Fibroblast of skin of left biceps (primary cell): ENCODE measurements at regions not wholly inside any gene's neighbourhood (a gene's known extent, or its start where the extent isn't known, plus 50 kb on each side); places are given as distances from the start of the nearest gene placed in this dataset.
A peak's percentile ranks its signal among the peaks of the same experiment; 100 is the strongest.
"Not testable (repeated sequence)": the region's sequence is repeated elsewhere in the genome, so short reads cannot be mapped to it uniquely, and the experiment has no call there.

Source experiments
- DNase-seq, 2 experiments: peaks; one replicate each; pipeline ENCODE4 v3.0.0-alpha.2; 2013; ENCODE audit warnings: low read depth in 2 of 2

DNA sequence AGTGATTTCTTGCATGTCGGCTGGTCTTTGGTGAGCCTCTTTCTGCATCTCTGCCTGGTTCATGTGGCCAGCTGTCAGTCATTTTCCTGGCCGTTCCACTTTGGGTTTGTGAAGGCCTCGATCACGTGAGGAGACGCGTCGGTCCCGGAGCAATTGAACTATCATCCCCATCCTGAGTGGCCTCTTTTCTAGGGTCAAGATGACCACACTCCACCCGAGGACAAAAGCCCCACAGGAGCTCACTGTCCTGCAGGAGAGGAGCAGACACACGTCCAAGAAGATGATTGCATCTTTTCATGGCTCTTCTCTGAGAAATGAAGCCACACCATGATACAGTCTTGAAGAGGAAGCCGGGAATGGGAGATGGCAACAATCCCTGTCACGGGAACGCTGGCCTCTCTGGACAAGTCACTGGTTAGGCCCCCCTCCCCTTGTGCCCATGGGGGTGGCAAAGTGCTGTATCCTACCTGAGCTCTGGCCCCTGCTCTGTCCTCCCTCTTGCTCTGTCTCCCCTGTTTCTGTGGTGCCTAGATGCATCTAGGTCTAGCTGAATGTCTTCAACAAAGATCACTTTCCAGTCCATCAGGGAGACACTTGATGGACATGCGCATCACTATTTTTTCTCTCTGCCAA, 291.4 kb upstream of the ZNF337 start:
- not testable (repeated sequence) for DNase-seq

GRCh38 chr20:25987073-25987927, 290.6 kb upstream of the ZNF337 start:
- DNase-seq = no peak

DNA sequence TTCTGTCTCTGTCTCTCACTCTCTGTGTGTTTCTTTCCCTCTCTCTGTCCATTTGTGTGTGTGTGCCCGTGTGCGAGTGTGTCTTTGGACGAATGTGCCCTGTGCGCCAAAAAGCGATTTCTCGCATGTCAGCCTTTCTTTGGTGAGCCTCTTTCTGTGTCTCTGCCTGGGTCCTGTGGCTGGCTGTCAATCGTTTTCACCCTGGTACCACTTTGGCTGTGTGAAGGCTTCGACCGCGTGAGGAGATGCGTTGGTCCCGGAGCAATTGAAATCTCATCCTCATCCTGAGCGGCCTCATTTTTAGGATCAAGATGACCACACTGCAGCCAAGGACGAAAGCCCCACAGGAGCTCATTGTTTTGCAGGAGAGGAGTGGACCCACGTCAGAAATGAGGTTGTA, 288.9 kb upstream of the ZNF337 start:
- DNase-seq = no peak

- peak; percentile 15 to 18 for DNase-seq
Observed at GRCh38 chr20:25984933-25985332, 288.3 kb upstream of the ZNF337 start.

DNA sequence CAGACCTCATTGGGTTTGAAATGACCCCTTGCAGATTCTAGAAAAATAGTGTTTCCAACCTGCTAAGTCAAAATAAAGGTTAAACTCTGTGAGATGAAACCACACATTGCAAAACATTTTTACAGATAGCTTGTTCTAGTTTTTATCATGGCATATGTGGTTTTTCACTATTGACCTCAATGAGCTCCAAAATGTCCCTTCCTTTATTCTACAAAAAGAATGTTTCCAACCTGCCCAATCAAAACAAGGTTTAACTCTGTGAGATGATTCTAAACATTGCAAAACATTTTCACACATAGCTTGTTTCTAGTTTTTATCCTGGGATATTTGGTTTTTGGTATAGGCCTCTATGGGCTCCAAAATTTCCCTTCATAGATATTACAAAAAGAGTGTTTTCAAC, 286.0 kb upstream of the ZNF337 start:
- not testable (repeated sequence) for DNase-seq

- DNase-seq = not testable (repeated sequence)
Observed at GRCh38 chr20:25978450-25979190, 282.0 kb upstream of the ZNF337 start.

DNA sequence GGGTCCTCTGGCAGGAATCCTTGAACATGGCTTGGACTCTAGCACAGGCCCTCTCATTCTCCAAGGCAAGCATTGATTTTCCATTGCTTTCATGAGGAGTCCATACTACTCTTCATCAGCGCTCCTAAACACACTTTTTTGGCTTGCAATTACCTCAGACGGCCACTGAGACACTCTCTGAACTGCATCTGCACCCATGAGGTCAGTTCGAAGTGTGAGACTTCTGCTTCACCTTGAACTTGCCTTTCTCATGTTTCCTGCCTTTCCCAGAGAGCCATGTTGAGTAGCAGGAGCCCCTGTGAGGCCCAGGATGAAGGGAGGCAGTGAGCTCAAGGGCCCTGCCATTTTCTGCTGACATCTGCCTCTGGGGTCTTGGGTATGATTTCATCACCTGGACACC, 279.2 kb upstream of the ZNF337 start:
- DNase-seq = not testable (repeated sequence)

DNA sequence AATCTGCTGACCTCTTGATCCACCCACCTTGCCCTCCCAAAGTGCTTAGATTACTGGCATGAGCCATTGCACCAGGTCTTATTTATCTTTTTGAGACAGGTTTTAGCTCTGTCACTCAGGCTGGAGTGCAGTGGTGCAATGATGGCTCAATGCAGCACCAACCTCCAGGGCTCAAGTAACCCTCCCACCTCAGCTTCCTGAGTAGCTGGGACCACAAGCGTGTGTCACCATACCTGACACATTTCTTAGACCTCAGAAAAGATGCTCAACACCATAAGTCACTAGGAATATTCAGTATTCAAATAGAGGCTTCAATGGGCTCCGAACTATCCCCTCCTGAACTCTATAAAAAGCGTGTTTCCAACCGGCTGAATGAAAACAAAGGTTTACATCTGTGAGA, 268.6 kb upstream of the ZNF337 start:
- not testable (repeated sequence) for DNase-seq

DNA sequence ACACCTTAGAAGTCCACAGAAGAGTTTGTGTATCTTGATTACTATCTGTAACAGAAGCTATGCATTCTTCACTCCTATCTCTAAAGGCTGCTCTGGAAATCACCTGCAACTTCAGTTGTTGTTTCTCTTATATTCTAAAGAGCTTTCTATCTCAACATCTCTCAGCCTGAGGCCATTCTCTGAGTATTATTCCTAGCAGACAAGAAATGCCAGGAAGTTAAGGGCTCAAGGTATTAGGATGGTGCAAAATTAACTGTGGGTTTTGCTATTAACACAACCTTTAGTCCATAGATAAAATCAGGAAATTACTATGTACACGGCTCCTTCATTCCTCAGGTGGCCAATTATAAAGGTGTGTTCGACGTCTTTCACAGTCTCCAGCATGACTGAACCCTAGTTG, 257.2 kb upstream of the ZNF337 start:
- not testable (repeated sequence) for DNase-seq

- DNase-seq = not testable (repeated sequence)
Observed at GRCh38 chr20:25935230-25935629, 238.6 kb upstream of the ZNF337 start.

DNA sequence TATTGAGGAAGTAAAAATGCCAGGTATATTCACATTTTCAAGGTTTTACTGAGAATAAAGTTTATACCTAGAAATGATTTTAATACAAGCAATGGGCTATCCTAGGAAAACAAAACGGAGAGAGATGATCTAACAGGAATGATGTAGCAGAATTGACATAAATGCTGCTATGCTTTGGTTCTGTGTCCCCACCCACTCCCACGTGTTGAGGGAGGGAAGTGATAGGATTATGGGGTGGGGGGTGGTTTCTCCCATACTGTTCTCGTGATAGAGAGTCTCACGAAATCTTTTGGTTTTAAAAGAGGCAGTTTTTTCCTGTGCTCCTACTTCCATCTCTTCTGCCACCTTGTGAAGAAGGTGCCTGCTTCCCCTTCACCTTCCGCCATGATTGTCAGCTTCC, 236.2 kb upstream of the ZNF337 start:
- DNase-seq = not testable (repeated sequence)

GRCh38 chr20:25932170-25932569, 235.5 kb upstream of the ZNF337 start:
- DNase-seq = peak in 1 of 2 experiments; percentile 6

- DNase-seq = not testable (repeated sequence)
Observed at GRCh38 chr20:25902321-25902720, 205.7 kb upstream of the ZNF337 start.

DNA sequence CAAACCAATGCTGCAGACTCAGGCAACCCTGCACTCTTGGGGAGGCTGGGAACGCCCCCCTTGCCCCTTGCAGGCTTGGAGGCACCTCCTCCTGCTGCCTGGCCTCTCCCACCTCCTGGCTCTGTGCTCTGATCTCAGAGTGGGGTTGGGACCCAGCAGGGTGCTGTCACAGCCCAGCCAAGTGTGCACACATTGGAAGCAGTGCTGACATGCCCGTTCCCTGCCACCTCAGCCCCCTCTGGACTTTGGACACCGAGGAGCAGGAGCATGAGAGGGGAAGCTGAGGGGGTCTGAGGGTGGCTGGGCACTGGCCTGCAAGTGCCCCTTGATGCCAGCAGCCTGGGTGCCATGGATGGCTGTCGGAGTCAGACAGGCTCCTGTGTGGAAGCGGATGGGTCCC, 202.0 kb upstream of the ZNF337 start:
- not testable (repeated sequence) for DNase-seq

- DNase-seq = not testable (repeated sequence)
Observed at GRCh38 chr20:25879096-25879495, 182.4 kb upstream of the ZNF337 start.

DNA sequence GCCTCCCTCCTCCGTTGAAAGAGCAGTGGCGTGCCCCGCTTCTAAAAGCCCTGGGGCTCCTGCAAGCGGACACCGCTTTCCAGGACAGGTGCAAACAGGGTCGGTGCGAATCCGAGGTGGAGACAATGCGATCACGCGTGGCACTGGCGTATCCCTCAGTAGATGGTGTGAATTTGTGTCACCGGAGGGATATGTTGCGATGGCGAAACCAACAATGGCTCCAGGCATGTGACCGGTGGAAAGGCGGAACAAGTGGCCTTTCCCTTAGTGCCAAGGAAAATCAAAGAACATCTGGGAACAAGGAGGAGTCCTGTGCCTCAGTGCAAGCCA, 172.0 kb upstream of the ZNF337 start:
- not testable (repeated sequence) for DNase-seq

- no peak for DNase-seq
Observed at GRCh38 chr20:25867776-25868649, 171.4 kb upstream of the ZNF337 start.

GRCh38 chr20:25867015-25867775, 170.5 kb upstream of the ZNF337 start:
- not testable (repeated sequence) for DNase-seq

DNA sequence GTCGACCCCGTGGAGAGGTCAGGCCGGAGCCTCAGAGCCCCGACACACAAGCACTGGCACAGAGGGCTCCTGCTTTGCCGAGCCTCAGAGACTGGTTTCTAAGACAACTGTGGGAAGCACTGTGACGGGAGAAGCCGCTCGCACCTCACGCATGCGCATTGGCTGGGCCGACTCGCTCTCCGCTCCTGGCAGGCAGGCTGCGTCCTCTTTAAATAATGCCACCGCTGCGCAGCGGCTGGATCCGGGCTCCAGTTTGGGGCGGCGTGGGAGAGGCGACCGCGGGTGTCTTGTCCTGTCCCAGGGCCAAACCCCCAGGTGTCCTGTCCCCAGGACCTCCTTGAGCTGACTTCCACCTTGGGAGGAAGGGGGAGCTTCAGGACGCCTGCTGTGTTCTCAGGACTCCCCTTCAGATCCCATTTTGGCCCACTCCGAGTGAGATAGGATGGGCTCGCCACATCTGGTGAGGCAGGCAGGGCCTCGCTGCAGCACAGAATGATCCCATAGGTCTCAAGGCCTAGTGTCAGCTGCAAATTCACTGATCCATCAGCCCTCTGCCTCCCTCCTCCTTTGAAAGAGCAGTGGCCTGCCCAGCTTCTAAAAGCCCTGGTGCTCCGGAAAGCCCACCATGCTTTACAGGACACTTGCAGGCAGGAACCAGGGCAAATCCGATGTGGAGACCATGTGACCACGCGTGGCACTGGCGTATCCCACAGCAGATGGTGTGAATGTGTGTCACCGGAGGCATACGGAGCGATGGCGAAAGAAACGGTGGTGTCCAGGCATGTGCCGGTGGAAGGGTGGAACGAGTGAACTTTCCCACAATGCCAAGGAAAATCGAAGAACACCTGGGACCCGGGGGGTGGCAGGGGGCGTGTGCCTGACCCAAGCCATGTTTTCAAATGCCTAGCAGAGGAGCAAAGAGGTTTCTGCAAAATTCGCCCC, 169.3 kb upstream of the ZNF337 start:
- no peak for DNase-seq
